SK-N-SH (cell line): ENCODE measurements at regions not wholly inside any gene's neighbourhood (a gene's known extent, or its start where the extent isn't known, plus 50 kb on each side); places are given as distances from the start of the nearest gene placed in this dataset.

ENCODE experiments used
- CTCF ChIA-PET: fragments of 300-600, 350-600 bp; formaldehyde crosslinking; extraction: SDS; loops from one replicate; lab custom pipeline; 2021; lab: Yijun Ruan, JAX
- POLR2A ChIA-PET: fragments of 350-600 bp; sonication (Branson Sonifier 250); formaldehyde crosslinking; extraction: SDS; loops from one replicate; lab custom pipeline; 2020; ENCODE audit warnings: antibody characterized with exemption, inconsistent platforms; lab: Yijun Ruan, JAX
- DNase-seq: peaks from one replicate; pipeline ENCODE4 v3.0.0; 2012
- H2AFZ ChIP-seq: fragments of 200-600 bp; sonication (generic); 2 replicates; pipeline ENCODE4 v1.8.1; 2016; ENCODE audit warnings: antibody characterized with exemption, mild to moderate bottlenecking, low read depth
- H3F3A ChIP-seq: fragments of 200-600 bp; sonication (generic); replicated peaks from 2 replicates; pipeline ENCODE3; 2016; ENCODE audit warnings: antibody characterized with exemption, mild to moderate bottlenecking; ENCODE audit not compliant: insufficient read depth
- H3K27ac ChIP-seq, 2 experiments: fragments of 200-500 bp in 1 of 2; fragments of 200-600 bp in 1 of 2; sonication (Bioruptor generic) in 1 of 2; sonication (generic), shearing (Covaris generic) in 1 of 2; 2 replicates each; pipeline versions ENCODE4 v1.5.1 to v1.6.1; 2014 to 2016; ENCODE audit warnings: low read depth in 2 of 2, inconsistent platforms in 1 of 2, low read length in 1 of 2, mild to moderate bottlenecking in 1 of 2, mixed read lengths in 1 of 2
- H3K27me3 ChIP-seq: fragments of 200-600 bp; sonication (generic), shearing (Covaris generic); 2 replicates; pipeline ENCODE4 v1.6.1; 2016; ENCODE audit warnings: mixed run types; ENCODE audit not compliant: insufficient read depth
- H3K36me3 ChIP-seq, 2 experiments: fragments of 200-500 bp in 1 of 2; fragments of 200-600 bp in 1 of 2; sonication (Bioruptor generic) in 1 of 2; sonication (generic) in 1 of 2; replicated peaks in 1 of 2; 2 replicates each; pipeline versions ENCODE3 to v1.5.1; 2014 to 2016; ENCODE audit warnings: low read length in 1 of 2, mild to moderate bottlenecking in 1 of 2; ENCODE audit not compliant: insufficient read depth in 2 of 2, control insufficient read depth in 1 of 2
- H3K4me1 ChIP-seq, 2 experiments: fragments of 200-500 bp in 1 of 2; fragments of 200-600 bp in 1 of 2; sonication (Bioruptor generic) in 1 of 2; sonication (generic), shearing (Covaris generic) in 1 of 2; 2 replicates each; pipeline versions ENCODE4 v1.5.1 to v1.6.1; 2014 to 2016; ENCODE audit warnings: low read depth in 1 of 2, low read length in 1 of 2, mixed run types in 1 of 2; ENCODE audit not compliant: insufficient read depth in 2 of 2, control insufficient read depth in 1 of 2
- H3K4me2 ChIP-seq: fragments of 200-600 bp; sonication (generic), shearing (Covaris generic); 2 replicates; pipeline ENCODE4 v1.6.1; 2017; ENCODE audit warnings: mixed run types
- H3K4me3 ChIP-seq, 2 experiments: fragments of 200-500 bp in 1 of 2; fragments of 200-600 bp in 1 of 2; sonication (Bioruptor generic) in 1 of 2; sonication (generic), shearing (Covaris generic) in 1 of 2; 2 replicates each; pipeline versions ENCODE4 v1.5.1 to v1.8.1; 2014 to 2016; ENCODE audit warnings: low read depth in 2 of 2, inconsistent platforms in 1 of 2, low read length in 1 of 2, mild to moderate bottlenecking in 1 of 2, mixed read lengths in 1 of 2, moderate library complexity in 1 of 2
- H3K79me2 ChIP-seq: fragments of 200-600 bp; sonication (generic); 2 replicates; pipeline ENCODE4 v1.8.1; 2017; ENCODE audit warnings: mild to moderate bottlenecking; ENCODE audit not compliant: insufficient read depth
- H3K9ac ChIP-seq: fragments of 200-600 bp; sonication (generic); 2 replicates; pipeline ENCODE4 v1.6.1; 2017; ENCODE audit warnings: mixed run types
- H3K9me2 ChIP-seq: fragments of 200-600 bp; sonication (generic); 2 replicates; pipeline ENCODE4 v1.6.1; 2017; ENCODE audit warnings: mixed run types
- H3K9me3 ChIP-seq: fragments of 200-600 bp; sonication (generic); 2 replicates; pipeline ENCODE4 v1.6.1; 2017; ENCODE audit warnings: mixed run types, mild to moderate bottlenecking, moderate library complexity
- H4K20me1 ChIP-seq: fragments of 200-600 bp; sonication (generic); 2 replicates; pipeline ENCODE4 v1.6.1; 2017; ENCODE audit warnings: mild to moderate bottlenecking, mixed run types; ENCODE audit not compliant: insufficient read depth
- CHD2 ChIP-seq: fragments of 150-350 bp; IDR thresholded peaks from 2 replicates; pipeline ENCODE4 v1.6.1; 2018; ENCODE audit warnings: low read length; ENCODE audit not compliant: partially characterized antibody
- ELF1 ChIP-seq: IDR thresholded peaks from 2 replicates; pipeline ENCODE4 v1.4.0; 2012
- GATA2 ChIP-seq: sonication (generic); formaldehyde crosslinking; IDR thresholded peaks from 2 replicates; pipeline ENCODE4 v1.5.0; 2020; ENCODE audit warnings: mild to moderate bottlenecking, missing genetic modification reagents
- RCOR1 ChIP-seq: fragments of 150-350 bp; IDR thresholded peaks from 2 replicates; pipeline ENCODE4 v1.6.1; 2017; ENCODE audit warnings: antibody characterized with exemption, low read length
- SIN3A ChIP-seq: IDR thresholded peaks from 2 replicates; pipeline ENCODE4 v1.6.1; 2012; ENCODE audit warnings: low read depth, mild to moderate bottlenecking, low read length, moderate library complexity, borderline replicate concordance
- TAF1 ChIP-seq: IDR thresholded peaks from 2 replicates; pipeline ENCODE4 v1.6.1; 2012; ENCODE audit warnings: low read depth, mild to moderate bottlenecking, low read length, moderate library complexity, borderline replicate concordance
- TEAD4 ChIP-seq: IDR thresholded peaks from 2 replicates; pipeline ENCODE4 v1.4.0; 2012; ENCODE audit warnings: mild to moderate bottlenecking, borderline replicate concordance; ENCODE audit not compliant: insufficient read depth
- YY1 ChIP-seq: IDR thresholded peaks from 2 replicates; pipeline ENCODE4 v1.4.0; 2012; ENCODE audit warnings: low read depth, mild to moderate bottlenecking
- WGBS: methylation state at CpG from one replicate; pipeline ENCODE4 v1.1.6; 2017; ENCODE audit warnings: low lambda C conversion rate; 5-methylcytosine and 5-hydroxymethylcytosine counted together
- TF ChIP-seq, protein P1 (sequence below): IDR thresholded peaks from 2 replicates; pipeline ENCODE4 v1.6.1; 2012; ENCODE audit warnings: mild to moderate bottlenecking, low read depth, low read length, moderate library complexity
- TF ChIP-seq, protein P2 (sequence below): fragments of 150-350 bp; IDR thresholded peaks from 2 replicates; pipeline ENCODE4 v1.6.1; 2017; ENCODE audit warnings: antibody characterized with exemption, low read length, low read depth, borderline replicate concordance
- TF ChIP-seq, protein P3 (sequence below): fragments of 200-600 bp; sonication (generic); IDR thresholded peaks from 2 replicates; pipeline ENCODE4 v1.6.1; 2017; ENCODE audit warnings: antibody characterized with exemption, mild to moderate bottlenecking, moderate library complexity
- TF ChIP-seq, protein P4 (sequence below): IDR thresholded peaks from 2 replicates; pipeline ENCODE4 v1.4.0; 2012; ENCODE audit warnings: low read depth, borderline replicate concordance

DNA sequence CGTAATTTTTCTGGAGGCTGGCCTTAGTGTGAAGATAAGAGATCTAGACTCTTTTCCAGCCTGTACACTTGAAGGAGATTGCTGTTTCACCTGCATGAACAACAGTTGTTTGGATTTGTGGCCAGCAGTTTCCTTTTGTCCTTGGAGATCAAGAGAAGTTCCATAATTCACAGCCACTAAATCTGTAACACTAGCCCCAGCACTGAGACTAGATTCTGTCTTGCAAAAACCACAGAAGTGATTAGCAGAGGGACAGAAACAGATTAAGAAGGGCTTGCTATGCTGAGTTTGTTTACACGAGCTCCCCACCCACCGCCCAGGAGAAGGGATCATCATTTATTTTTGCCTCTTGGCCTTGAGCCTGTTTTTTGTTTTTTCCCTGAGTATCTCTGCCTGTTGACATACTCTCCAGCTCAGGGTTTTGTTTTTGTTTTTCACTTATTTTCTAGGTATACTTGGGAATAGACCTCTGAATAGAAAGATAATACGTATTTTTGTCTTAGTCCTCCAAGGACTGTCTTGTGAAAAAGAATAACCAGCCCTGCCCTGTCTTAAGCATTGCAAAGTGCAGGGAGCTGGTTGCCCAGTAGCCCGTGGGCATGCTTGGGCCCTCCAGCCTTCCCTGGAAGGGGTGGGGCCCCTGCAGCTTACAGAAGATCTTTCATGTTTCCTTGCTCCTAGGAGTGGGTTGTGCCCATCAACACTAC lies 93.1 kb upstream of the SOX4 start:
- H3K4me1 ChIP-seq: peaks cover 0 to 19% of the 10 kb centered on the region in 2 experiments; a peak in 2 of 4 replicates
- H3K36me3 ChIP-seq: no peaks in the 10 kb centered on the region
- H2AFZ ChIP-seq: peak overlapping the region; percentile 17; the same call in 1 of the 2 replicates
- WGBS: 80% methylated on average over 5 of the region's 5 CpGs
- H3K9me3 ChIP-seq: no peaks in the 10 kb centered on the region
- no peaks in the 10 kb centered on the region; the same call in 1 of the 2 replicates for H3K27me3 ChIP-seq
- H3K27ac ChIP-seq: no peak overlapping the region; a peak in 1 of 4 replicates
- TF ChIP-seq, protein P1, sequence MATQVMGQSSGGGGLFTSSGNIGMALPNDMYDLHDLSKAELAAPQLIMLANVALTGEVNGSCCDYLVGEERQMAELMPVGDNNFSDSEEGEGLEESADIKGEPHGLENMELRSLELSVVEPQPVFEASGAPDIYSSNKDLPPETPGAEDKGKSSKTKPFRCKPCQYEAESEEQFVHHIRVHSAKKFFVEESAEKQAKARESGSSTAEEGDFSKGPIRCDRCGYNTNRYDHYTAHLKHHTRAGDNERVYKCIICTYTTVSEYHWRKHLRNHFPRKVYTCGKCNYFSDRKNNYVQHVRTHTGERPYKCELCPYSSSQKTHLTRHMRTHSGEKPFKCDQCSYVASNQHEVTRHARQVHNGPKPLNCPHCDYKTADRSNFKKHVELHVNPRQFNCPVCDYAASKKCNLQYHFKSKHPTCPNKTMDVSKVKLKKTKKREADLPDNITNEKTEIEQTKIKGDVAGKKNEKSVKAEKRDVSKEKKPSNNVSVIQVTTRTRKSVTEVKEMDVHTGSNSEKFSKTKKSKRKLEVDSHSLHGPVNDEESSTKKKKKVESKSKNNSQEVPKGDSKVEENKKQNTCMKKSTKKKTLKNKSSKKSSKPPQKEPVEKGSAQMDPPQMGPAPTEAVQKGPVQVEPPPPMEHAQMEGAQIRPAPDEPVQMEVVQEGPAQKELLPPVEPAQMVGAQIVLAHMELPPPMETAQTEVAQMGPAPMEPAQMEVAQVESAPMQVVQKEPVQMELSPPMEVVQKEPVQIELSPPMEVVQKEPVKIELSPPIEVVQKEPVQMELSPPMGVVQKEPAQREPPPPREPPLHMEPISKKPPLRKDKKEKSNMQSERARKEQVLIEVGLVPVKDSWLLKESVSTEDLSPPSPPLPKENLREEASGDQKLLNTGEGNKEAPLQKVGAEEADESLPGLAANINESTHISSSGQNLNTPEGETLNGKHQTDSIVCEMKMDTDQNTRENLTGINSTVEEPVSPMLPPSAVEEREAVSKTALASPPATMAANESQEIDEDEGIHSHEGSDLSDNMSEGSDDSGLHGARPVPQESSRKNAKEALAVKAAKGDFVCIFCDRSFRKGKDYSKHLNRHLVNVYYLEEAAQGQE: no peak
- TF ChIP-seq, protein P2, sequence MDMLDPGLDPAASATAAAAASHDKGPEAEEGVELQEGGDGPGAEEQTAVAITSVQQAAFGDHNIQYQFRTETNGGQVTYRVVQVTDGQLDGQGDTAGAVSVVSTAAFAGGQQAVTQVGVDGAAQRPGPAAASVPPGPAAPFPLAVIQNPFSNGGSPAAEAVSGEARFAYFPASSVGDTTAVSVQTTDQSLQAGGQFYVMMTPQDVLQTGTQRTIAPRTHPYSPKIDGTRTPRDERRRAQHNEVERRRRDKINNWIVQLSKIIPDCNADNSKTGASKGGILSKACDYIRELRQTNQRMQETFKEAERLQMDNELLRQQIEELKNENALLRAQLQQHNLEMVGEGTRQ: no peak
- TF ChIP-seq CHD2: no peak
- no peak for TF ChIP-seq GATA2
- no peak for TF ChIP-seq YY1
- TF ChIP-seq, protein P3, sequence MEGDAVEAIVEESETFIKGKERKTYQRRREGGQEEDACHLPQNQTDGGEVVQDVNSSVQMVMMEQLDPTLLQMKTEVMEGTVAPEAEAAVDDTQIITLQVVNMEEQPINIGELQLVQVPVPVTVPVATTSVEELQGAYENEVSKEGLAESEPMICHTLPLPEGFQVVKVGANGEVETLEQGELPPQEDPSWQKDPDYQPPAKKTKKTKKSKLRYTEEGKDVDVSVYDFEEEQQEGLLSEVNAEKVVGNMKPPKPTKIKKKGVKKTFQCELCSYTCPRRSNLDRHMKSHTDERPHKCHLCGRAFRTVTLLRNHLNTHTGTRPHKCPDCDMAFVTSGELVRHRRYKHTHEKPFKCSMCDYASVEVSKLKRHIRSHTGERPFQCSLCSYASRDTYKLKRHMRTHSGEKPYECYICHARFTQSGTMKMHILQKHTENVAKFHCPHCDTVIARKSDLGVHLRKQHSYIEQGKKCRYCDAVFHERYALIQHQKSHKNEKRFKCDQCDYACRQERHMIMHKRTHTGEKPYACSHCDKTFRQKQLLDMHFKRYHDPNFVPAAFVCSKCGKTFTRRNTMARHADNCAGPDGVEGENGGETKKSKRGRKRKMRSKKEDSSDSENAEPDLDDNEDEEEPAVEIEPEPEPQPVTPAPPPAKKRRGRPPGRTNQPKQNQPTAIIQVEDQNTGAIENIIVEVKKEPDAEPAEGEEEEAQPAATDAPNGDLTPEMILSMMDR: no peak
- TF ChIP-seq TEAD4: no peak
- TF ChIP-seq RCOR1: no peak
- TF ChIP-seq TAF1: no peak
- TF ChIP-seq, protein P4, sequence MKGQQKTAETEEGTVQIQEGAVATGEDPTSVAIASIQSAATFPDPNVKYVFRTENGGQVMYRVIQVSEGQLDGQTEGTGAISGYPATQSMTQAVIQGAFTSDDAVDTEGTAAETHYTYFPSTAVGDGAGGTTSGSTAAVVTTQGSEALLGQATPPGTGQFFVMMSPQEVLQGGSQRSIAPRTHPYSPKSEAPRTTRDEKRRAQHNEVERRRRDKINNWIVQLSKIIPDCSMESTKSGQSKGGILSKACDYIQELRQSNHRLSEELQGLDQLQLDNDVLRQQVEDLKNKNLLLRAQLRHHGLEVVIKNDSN: no peak
- TF ChIP-seq SIN3A: no peak
- TF ChIP-seq ELF1: no peak
- H3K4me2 ChIP-seq: no peak overlapping the region
- no peaks in the 10 kb centered on the region for H3F3A ChIP-seq
- H3K4me3 ChIP-seq: no peak overlapping the region
- no peak overlapping the region for H3K9ac ChIP-seq
- ChIA-PET POLR2A (interaction anchor here (0.6 kb wide), 1 partner anchor 54 kb away, joined by 4 read pairs; no protein-coding TSS in a partner anchor), CTCF (interaction anchor here (1.3 to 1.6 kb wide), 2 partner anchors 9 to 625 kb away, joined by 3 read pairs; no protein-coding TSS in a partner anchor)
- DNase-seq: no peak
- H3K9me2 ChIP-seq: no peaks in the 10 kb centered on the region
- H3K79me2 ChIP-seq: no peaks in the 10 kb centered on the region
- H4K20me1 ChIP-seq: no peaks in the 10 kb centered on the region
